Peyer's patch (tissue), 4 donors: ENCODE measurements at regions not wholly inside any gene's neighbourhood (a gene's known extent, or its start where the extent isn't known, plus 50 kb on each side); places are given as distances from the start of the nearest gene placed in this dataset.

ENCODE experiments used
- CTCF ChIP-seq, 6 experiments: fragments of 450-650 bp in 4 of 6; fragments of 200-600 bp in 2 of 6; sonication (generic) in 1 of 6; IDR thresholded peaks; one replicate each; pipeline ENCODE4 v1.5.1; 2017 to 2019; ENCODE audit warnings: antibody characterized with exemption in 6 of 6, mild to moderate bottlenecking in 3 of 6, moderate library complexity in 1 of 6
- POLR2A ChIP-seq, 2 donors: fragments of 450-650 bp; IDR thresholded peaks; one replicate each; pipeline ENCODE4 v1.5.1; 2017; ENCODE audit warnings: antibody characterized with exemption in 2 of 2, mild to moderate bottlenecking in 2 of 2, moderate library complexity in 2 of 2

GRCh38 chr5:92629574-92629973 is 951.4 kb downstream of the NR2F1-AS1 start:
- TF ChIP-seq CTCF (IDR thresholded peaks at IDR 0.05) = no peak
- TF ChIP-seq POLR2A (IDR thresholded peaks at IDR 0.05) = no peak
